B cell (primary cell): ENCODE measurements at regions not wholly inside any gene's neighbourhood (a gene's known extent, or its start where the extent isn't known, plus 50 kb on each side); places are given as distances from the start of the nearest gene placed in this dataset.

Experiments
- CTCF ChIP-seq: fragments of 200-600 bp; IDR thresholded peaks from one replicate; pipeline ENCODE4 v1.8.0; 2022; ENCODE audit warnings: antibody characterized with exemption, mild to moderate bottlenecking
- EZH2 ChIP-seq: IDR thresholded peaks from 2 replicates; pipeline ENCODE4 v1.6.1; 2012; ENCODE audit warnings: borderline replicate concordance, low read depth, mild to moderate bottlenecking, moderate library complexity, low read length; ENCODE audit not compliant: insufficient read depth, poor library complexity, severe bottlenecking

- TF ChIP-seq CTCF (no peak), EZH2 (no peak)
These were observed 227.6 kb downstream of the FBXO15 start for GRCh38 chr18:73920033-73920432.
